Spleen (tissue), 7 donors: ENCODE measurements at regions not wholly inside any gene's neighbourhood (a gene's known extent, or its start where the extent isn't known, plus 50 kb on each side); places are given as distances from the start of the nearest gene placed in this dataset.

ENCODE experiments used
- CTCF ChIP-seq, 11 experiments: fragments of 200-600 bp in 7 of 11; fragments of 450-650 bp in 4 of 11; sonication (generic) in 4 of 11; IDR thresholded peaks in 8 of 11; conservative IDR thresholded peaks in 3 of 11; 1 replicate in 7 of 11; 2 replicates in 4 of 11; pipeline versions ENCODE4 v1.4.0 to v1.8.0; 2016 to 2021; ENCODE audit warnings: antibody characterized with exemption in 11 of 11, inconsistent platforms in 4 of 11, mild to moderate bottlenecking in 1 of 11
- POLR2A ChIP-seq, 3 donors: fragments of 450-650 bp; IDR thresholded peaks; one replicate each; pipeline ENCODE4 v1.5.1; 2017; ENCODE audit warnings: antibody characterized with exemption in 3 of 3, mild to moderate bottlenecking in 1 of 3
- POLR2AphosphoS5 ChIP-seq, 3 donors: sonication (generic); formaldehyde crosslinking; IDR thresholded peaks; one replicate each; pipeline ENCODE4 v1.5.1; 2017; ENCODE audit warnings: antibody characterized with exemption in 3 of 3
- donor health status: DM: no; HTN: no; CAD: no; lungs with moderate emphysema.
- donor health status: DM: no; HTN: no; CAD: no.
- donor health status: DM: no; HTN: no; CAD: no.

DNA sequence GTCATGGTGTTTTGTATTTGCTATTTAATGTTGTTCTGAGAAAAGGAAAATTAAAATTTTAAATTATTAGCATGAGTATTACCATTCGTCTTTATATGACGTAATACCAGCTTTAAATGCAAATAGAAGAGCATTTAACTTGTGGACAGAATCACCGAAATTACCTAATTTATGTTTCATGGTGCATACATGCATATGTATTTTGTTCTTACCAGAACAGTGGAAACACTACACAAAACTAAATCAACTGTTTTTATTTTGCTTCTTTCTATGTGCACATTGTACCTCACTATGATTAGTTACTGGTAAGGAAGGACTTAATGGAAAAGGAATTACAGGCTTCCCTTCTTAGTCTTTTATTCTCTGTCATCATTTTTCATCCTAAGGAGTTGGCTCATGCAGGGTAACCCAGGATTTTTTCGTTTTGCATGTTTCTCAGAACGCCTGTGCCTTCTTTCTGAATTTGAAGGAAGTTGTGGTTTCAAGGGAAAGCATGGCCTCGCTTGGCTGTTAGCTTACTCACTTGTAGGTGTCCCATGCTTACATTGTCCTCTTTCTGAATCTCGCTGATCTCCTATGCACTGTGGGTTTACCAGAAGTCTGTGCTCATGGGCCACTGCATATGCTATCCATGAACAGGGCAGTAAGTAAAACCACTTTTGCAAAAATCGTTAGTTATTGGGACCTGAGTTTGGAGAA lies 300.0 kb upstream of the PUDP start:
- TF ChIP-seq CTCF (IDR thresholded peaks at IDR 0.05 in 8 of 11, conservative IDR thresholded peaks at IDR 0.05 in 3 of 11), result no peak
- no peak for TF ChIP-seq POLR2A (IDR thresholded peaks at IDR 0.05)
- no peak for TF ChIP-seq POLR2AphosphoS5 (IDR thresholded peaks at IDR 0.05)
